Superior temporal gyrus (tissue), 1 donor: ENCODE measurements at regions not wholly inside any gene's neighbourhood (a gene's known extent, or its start where the extent isn't known, plus 50 kb on each side); places are given as distances from the start of the nearest gene placed in this dataset.
"Not testable (repeated sequence)": the region's sequence is repeated elsewhere in the genome, so short reads cannot be mapped to it uniquely, and the experiment has no call there.

Source experiments
- DNase-seq: peaks from one replicate; pipeline ENCODE4 v3.0.0-alpha.2; 2016; ENCODE audit errors: extremely low spot score

DNA sequence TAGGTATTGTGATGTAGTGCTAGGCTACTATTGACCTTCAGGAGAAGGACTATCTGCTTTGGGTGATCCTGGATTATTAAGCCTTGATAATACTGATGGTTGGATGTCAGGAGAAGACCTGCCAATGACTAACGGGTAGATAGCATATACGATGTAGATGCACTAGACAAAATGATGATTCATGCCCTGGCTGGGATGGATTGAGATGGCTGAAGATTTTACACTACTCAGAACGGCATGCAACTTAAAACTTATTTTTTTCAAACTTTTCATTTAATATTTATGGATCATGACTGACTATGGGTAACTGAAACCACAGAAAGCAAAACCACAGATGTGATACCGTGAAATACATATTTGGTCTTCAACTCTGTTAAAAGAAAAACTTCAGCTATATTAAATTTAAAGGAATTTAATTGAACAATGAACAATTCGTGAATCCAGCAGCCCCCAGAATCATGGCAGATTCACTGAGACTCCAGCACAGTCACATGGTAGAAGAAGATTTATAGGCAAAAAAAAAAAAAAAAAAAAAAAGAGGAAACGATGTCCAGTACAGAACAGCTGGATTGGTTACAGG is 124.6 kb upstream of the CDK13 start:
- no peak for DNase-seq

DNA sequence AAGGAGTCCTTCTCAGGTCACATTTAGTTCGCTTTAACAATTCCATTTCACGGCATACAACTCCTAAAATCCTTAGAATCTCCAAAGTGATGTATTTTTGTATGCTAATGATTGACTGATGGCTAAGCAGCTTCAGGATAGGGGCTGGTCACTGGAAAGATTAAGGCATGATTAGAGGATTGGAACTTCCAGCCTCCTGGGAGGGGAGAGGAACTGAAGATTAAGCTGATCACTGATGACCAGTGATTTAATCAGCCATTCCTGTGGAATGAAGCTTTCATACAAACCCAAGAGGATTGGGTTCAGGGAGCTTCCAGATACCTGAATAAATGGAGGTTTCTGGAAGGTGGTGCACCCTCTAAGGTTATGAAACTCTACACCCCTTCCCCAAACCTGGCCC is 123.9 kb upstream of the CDK13 start:
- DNase-seq, result no peak

DNA sequence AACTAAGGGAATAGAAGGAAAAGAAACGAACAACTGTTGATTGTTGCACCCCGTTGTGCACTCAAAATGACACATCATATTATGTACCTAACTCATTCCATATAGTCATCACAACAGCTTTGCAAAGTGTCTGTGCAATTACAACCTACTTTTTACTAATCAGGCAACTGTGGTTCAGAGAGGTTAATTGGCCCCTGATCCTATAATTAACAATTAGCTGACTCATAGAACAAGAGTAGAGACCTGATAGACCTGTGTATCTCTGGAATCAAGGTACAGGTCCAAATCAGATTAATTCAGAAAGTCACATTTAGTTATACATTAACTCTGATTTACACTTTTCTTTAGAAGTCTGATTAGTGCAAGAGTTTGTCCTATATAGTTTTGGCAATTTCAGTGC is 122.5 kb upstream of the CDK13 start:
- no peak for DNase-seq

GRCh38 chr7:39829028-39829427 is 121.0 kb upstream of the CDK13 start:
- no peak for DNase-seq

- no peak for DNase-seq
These were observed 117.5 kb upstream of the CDK13 start for GRCh38 chr7:39832519-39833085.

DNA sequence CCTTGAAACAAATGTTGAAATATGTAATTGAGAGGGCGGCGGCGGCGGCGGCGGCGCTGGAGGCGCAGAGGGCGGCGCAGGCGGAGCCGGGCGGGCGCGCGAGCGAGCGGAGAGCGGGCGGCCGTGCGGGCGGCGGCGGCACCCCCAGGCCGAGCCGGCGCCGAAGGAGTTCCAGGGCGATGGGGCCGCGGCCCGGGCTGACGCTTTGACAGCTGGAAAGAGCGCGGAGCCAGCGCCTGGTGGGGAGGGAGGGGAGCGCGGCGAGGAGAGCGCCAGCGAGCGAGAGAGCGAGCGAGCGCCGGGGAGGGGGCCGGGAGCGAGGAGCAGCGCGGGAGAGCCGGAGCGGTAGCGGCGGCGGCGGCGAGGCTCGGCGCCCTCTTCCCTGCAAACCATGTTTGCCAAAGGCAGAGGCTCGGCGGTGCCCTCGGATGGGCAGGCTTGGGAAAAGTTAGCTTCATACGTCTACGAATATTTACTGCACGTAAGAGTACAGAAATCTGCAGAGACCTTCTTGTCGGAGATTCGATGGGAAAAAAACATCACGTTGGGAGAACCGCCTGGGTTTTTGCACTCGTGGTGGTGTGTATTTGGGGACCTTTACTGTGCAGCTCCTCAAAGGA is 116.8 kb upstream of the CDK13 start:
- DNase-seq, result peak; percentile 33

DNA sequence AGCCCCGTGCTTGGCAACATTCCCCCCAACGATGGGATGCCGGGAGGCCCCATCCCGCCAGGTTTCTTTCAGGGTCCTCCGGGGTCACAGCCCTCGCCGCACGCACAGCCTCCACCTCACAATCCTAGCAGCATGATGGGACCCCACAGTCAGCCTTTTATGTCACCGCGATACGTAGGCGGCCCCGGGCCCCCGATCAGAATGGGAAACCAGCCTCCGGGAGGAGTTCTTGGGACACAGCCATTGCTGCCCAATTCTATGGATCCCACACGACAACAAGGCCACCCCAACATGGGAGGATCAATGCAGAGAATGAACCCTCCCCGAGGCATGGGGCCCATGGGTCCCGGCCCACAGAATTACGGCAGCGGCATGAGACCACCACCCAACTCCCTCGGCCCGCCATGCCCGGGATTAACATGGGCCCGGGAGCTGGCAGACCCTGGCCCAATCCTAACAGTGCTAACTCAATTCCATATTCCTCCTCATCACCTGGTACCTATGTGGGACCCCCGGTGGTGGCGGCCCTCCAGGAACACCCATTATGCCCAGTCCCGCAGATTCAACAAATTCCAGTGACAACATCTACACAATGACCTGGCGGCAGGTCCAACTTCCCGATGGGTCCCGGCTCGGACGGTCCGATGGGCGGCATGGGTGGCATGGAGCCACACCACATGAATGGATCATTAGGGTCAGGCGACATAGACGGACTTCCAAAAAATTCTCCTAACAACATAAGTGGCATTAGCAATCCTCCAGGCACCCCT is 116.0 kb upstream of the CDK13 start:
- not testable (repeated sequence) for DNase-seq

DNA sequence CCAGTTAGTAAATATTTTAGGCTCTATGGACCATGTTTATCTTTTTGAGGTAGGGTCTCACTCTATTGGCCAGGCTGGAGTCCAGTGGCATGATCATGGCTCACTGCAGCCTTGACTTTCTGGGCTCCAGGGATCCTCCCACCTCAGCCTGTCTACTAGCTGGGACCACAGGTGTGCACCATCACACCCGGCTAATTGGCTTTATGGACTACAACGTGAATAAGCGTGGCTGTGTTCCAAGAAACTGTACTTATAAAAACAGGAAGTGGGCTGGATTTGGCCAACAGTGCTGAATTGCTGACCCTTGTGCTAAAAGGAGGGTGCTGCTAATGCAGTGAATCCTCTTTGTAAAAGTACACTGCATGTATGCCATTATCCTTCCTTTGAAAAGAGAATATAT is 111.7 kb upstream of the CDK13 start:
- no peak for DNase-seq

DNA sequence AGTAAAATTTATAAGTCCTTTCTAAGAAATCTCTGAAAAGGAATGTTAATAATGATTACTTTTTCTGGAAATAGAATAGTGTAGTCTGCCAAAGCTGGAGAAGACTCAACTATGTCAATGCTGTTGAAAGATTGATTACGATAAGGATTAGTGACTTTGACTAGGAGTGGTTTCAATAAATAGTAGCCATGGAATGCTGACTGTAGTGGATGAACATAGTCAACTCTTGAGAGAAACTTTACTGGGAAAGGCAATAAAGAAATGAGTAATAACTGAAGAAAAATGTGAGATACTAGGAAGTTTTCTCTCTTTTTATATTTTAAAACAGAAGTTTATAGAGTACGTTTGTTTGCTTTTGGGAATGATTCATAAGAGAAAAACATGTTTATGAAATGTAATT is 105.0 kb upstream of the CDK13 start:
- no peak for DNase-seq

DNA sequence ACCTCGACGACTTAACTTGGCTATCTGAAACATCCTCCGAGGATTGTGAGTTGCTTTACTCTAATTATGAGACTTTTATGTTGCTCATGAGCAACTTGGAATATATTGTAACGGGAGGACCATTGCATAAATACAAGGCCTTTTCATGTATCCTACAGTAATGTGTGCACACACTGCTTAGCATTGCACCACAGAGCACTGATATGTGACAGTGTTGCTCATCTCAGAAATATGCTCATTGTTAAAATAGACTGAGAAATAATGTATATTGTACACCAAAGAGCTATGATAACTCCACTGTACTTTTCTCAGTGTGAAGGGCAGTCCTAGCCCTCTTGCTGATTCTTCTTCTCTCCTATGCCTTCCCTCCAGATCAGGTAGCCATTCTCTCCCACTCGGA is 102.8 kb upstream of the CDK13 start:
- DNase-seq, result no peak

- DNase-seq, result no peak
These were observed 98.5 kb upstream of the CDK13 start for GRCh38 chr7:39851466-39852045.

- DNase-seq, result not testable (repeated sequence)
These were observed 95.3 kb upstream of the CDK13 start for GRCh38 chr7:39854616-39855324.

- DNase-seq, result no peak
These were observed 94.8 kb upstream of the CDK13 start for GRCh38 chr7:39855325-39855674.

DNA sequence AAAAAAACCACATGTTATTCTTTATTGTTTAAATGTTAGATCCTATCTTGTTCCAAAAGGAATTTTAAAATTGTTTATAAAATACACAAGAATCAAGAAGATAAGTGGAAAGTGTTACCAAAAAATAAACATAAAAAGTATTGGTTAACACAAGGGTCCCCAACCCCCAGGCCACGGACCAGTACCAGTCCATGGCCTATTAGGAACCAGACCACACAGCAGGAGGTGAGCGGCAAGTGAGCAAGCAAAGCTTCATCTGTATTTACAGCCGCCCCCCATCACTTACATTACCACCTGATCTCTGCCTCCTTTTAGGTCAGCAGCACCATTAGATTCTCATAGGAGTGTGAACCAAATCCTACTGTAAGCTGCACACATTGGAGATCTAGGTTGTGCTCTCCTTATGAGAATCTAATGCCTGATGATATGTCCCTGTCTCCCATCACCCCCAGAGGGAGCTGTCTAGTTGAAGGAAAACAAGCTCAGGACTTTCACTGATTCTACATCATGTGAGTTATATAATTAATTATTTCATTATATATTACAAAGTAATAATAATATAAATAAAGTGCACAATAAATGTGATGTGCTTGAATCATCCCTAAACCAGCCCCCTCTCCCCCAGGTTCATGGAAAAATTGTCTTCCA is 86.3 kb upstream of the CDK13 start:
- DNase-seq, result not testable (repeated sequence)

- not testable (repeated sequence) for DNase-seq
These were observed 80.1 kb upstream of the CDK13 start for GRCh38 chr7:39869888-39870522.

- DNase-seq, result not testable (repeated sequence)
These were observed 78.4 kb upstream of the CDK13 start for GRCh38 chr7:39871610-39872009.

- DNase-seq, result no peak
These were observed 69.5 kb upstream of the CDK13 start for GRCh38 chr7:39880556-39880955.

GRCh38 chr7:39882148-39882784 is 67.8 kb upstream of the CDK13 start:
- DNase-seq, result no peak

GRCh38 chr7:39883812-39884390 is 66.2 kb upstream of the CDK13 start:
- DNase-seq, result no peak
